NT2/D1 (cell line): ENCODE measurements at regions not wholly inside any gene's neighbourhood (a gene's known extent, or its start where the extent isn't known, plus 50 kb on each side); places are given as distances from the start of the nearest gene placed in this dataset.

Experiments
- SUZ12 ChIP-seq: IDR thresholded peaks from 2 replicates; pipeline ENCODE4 v1.6.1; 2011; ENCODE audit not compliant: insufficient read length, insufficient read depth; ENCODE audit errors: extremely low read depth
- YY1 ChIP-seq: IDR thresholded peaks from 2 replicates; pipeline ENCODE4 v1.6.1; 2011; ENCODE audit not compliant: insufficient read length, insufficient read depth
- ZNF274 ChIP-seq: IDR thresholded peaks from 2 replicates; pipeline ENCODE4 v1.6.1; 2011; ENCODE audit warnings: mild to moderate bottlenecking, low read depth, low read length

DNA sequence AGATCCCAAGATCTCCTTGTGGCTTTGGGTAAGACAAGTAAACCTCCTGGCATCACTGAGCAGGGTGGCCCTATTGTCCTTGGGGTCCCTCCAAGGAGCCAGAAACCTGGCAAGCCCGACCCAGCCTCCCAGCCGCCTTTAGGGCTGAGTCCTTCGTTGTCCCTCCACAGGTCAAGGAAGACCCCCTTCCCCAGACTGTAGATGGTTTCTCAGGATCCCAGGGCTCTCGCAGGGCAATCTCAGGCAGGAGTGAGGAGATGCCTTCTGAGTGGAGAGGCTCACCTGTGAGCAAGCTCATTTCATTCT, 71.6 kb upstream of the CSF3R start:
- no peak for TF ChIP-seq YY1
- no peak for TF ChIP-seq ZNF274
- TF ChIP-seq SUZ12: no peak
